Neural cell (in vitro differentiated cells): ENCODE measurements at regions not wholly inside any gene's neighbourhood (a gene's known extent, or its start where the extent isn't known, plus 50 kb on each side); places are given as distances from the start of the nearest gene placed in this dataset.

ENCODE experiments used
- EP300 ChIP-seq: fragments of 450-650 bp; conservative IDR thresholded peaks from 2 replicates; pipeline ENCODE4 v1.6.1; 2014; ENCODE audit warnings: antibody characterized with exemption, mild to moderate bottlenecking, moderate library complexity; ENCODE audit not compliant: poor library complexity, severe bottlenecking
- EZH2 ChIP-seq: fragments of 200-600, 300-800 bp; shearing (Covaris generic), sonication (generic); IDR thresholded peaks from 2 replicates; pipeline ENCODE4 v1.6.1; 2014; ENCODE audit warnings: antibody characterized with exemption, low read length, borderline replicate concordance, mild to moderate bottlenecking; ENCODE audit not compliant: insufficient read depth, poor library complexity, severe bottlenecking
- POLR2AphosphoS5 ChIP-seq: IDR thresholded peaks from 2 replicates; pipeline ENCODE4 v1.6.1; 2012
- SMC3 ChIP-seq: fragments of 450-650 bp; conservative IDR thresholded peaks from 2 replicates; pipeline ENCODE4 v1.6.1; 2014; ENCODE audit warnings: antibody characterized with exemption, mild to moderate bottlenecking, moderate library complexity; ENCODE audit not compliant: poor library complexity
- TF ChIP-seq, protein P1 (sequence below): fragments of 450-650 bp; IDR thresholded peaks from 2 replicates; pipeline ENCODE4 v1.5.1; 2014; ENCODE audit warnings: antibody characterized with exemption, mild to moderate bottlenecking, moderate library complexity; ENCODE audit not compliant: poor library complexity, severe bottlenecking
- TF ChIP-seq, protein P2 (sequence below): IDR thresholded peaks from 2 replicates; pipeline ENCODE4 v1.6.1; 2012; ENCODE audit warnings: borderline replicate concordance

DNA sequence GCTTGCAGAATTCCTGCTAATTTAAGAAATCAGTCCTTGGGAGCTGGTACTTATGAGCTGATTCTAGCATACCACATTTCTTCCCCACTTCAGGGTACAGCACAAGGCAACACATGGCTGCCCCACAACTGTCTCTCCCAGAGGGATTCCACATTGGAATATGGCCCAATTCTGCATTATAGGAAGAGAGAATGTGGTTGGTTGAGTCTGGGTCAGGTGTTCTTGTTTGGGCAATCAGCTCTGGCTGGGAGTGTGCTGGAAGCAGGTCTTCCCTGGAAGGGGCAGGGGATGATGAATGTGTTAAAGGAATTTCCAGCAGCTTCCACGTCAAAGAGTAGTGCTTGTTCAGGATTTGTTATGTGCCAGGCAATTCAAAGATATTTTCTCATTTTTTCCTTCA, 95.7 kb downstream of the BUB3 start:
- TF ChIP-seq, protein P1, sequence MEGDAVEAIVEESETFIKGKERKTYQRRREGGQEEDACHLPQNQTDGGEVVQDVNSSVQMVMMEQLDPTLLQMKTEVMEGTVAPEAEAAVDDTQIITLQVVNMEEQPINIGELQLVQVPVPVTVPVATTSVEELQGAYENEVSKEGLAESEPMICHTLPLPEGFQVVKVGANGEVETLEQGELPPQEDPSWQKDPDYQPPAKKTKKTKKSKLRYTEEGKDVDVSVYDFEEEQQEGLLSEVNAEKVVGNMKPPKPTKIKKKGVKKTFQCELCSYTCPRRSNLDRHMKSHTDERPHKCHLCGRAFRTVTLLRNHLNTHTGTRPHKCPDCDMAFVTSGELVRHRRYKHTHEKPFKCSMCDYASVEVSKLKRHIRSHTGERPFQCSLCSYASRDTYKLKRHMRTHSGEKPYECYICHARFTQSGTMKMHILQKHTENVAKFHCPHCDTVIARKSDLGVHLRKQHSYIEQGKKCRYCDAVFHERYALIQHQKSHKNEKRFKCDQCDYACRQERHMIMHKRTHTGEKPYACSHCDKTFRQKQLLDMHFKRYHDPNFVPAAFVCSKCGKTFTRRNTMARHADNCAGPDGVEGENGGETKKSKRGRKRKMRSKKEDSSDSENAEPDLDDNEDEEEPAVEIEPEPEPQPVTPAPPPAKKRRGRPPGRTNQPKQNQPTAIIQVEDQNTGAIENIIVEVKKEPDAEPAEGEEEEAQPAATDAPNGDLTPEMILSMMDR: no peak
- no peak for TF ChIP-seq EP300
- TF ChIP-seq POLR2AphosphoS5: no peak
- TF ChIP-seq SMC3: no peak
- TF ChIP-seq EZH2: no peak
- TF ChIP-seq, protein P2, sequence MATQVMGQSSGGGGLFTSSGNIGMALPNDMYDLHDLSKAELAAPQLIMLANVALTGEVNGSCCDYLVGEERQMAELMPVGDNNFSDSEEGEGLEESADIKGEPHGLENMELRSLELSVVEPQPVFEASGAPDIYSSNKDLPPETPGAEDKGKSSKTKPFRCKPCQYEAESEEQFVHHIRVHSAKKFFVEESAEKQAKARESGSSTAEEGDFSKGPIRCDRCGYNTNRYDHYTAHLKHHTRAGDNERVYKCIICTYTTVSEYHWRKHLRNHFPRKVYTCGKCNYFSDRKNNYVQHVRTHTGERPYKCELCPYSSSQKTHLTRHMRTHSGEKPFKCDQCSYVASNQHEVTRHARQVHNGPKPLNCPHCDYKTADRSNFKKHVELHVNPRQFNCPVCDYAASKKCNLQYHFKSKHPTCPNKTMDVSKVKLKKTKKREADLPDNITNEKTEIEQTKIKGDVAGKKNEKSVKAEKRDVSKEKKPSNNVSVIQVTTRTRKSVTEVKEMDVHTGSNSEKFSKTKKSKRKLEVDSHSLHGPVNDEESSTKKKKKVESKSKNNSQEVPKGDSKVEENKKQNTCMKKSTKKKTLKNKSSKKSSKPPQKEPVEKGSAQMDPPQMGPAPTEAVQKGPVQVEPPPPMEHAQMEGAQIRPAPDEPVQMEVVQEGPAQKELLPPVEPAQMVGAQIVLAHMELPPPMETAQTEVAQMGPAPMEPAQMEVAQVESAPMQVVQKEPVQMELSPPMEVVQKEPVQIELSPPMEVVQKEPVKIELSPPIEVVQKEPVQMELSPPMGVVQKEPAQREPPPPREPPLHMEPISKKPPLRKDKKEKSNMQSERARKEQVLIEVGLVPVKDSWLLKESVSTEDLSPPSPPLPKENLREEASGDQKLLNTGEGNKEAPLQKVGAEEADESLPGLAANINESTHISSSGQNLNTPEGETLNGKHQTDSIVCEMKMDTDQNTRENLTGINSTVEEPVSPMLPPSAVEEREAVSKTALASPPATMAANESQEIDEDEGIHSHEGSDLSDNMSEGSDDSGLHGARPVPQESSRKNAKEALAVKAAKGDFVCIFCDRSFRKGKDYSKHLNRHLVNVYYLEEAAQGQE: no peak
